Colonic mucosa (tissue), 4 donors: ENCODE measurements at regions not wholly inside any gene's neighbourhood (a gene's known extent, or its start where the extent isn't known, plus 50 kb on each side); places are given as distances from the start of the nearest gene placed in this dataset.

Experiments
- DNase-seq: peaks from one replicate; pipeline ENCODE4 v3.0.0-alpha.2; 2020
- H3K27ac ChIP-seq: fragments of 200-600 bp; one replicate; pipeline ENCODE4 v1.8.0; 2021
- H3K27me3 ChIP-seq: fragments of 200-600 bp; one replicate; pipeline ENCODE4 v1.8.0; 2021
- H3K36me3 ChIP-seq: fragments of 200-600 bp; one replicate; pipeline ENCODE4 v1.8.0; 2021
- H3K4me1 ChIP-seq: fragments of 200-600 bp; one replicate; pipeline ENCODE4 v1.8.0; 2021; ENCODE audit warnings: mild to moderate bottlenecking
- H3K4me3 ChIP-seq: fragments of 200-600 bp; one replicate; pipeline ENCODE4 v1.8.0; 2021
- H3K9ac ChIP-seq, 2 donors: one replicate each; pipeline ENCODE4 v1.7.0; 2013; ENCODE audit warnings: control low read depth in 2 of 2, low read depth in 2 of 2, low read length in 2 of 2
- H3K9me3 ChIP-seq: fragments of 200-600 bp; one replicate; pipeline ENCODE4 v1.8.0; 2021
- CTCF ChIP-seq: fragments of 200-600 bp; IDR thresholded peaks from one replicate; pipeline ENCODE4 v1.8.0; 2022; ENCODE audit warnings: antibody characterized with exemption, mild to moderate bottlenecking
- intact Hi-C: fragments of 100-400 bp; cut with DNase I; formaldehyde crosslinking; loops from one replicate; pipeline ENCODE4 v1.14.1; 2022
- donor health status: healthy.
- donor health status: DM: no; HTN: no; CAD: no.
- donor health status: DM: no; HTN: no; CAD: no.

- intact Hi-C loops: no loop called here
- H3K4me1 ChIP-seq: no peaks in the 10 kb centered on the region
- TF ChIP-seq CTCF: no peak
- H3K9ac ChIP-seq: no peak overlapping the region
- H3K4me3 ChIP-seq: no peak overlapping the region
- H3K27ac ChIP-seq: no peak overlapping the region
- no peaks in the 10 kb centered on the region for H3K36me3 ChIP-seq
- H3K9me3 ChIP-seq: no peaks in the 10 kb centered on the region
- no peaks in the 10 kb centered on the region for H3K27me3 ChIP-seq
- DNase-seq: no peak
These were observed 83.9 kb upstream of the IRX5 start for GRCh38 chr16:54846766-54847165.

DNA sequence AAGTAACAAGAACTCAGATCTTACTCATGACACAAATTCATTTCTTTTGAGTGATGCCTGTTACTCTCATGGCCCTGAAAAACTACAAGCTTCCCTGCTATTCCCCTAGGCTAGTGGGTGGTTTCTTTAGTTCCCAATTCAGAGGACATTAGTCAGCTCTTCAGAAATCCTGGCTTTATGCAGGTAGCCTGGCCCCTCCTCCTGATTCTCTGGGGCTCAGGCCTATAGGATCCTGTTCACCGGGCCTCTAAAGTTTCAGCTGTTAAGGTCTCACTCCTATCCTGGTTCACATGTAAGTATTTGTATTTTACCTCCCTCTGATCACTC is 87.3 kb upstream of the IRX5 start:
- no peaks in the 10 kb centered on the region for H3K27me3 ChIP-seq
- no peaks in the 10 kb centered on the region for H3K4me1 ChIP-seq
- H3K27ac ChIP-seq: no peak overlapping the region
- no peak for TF ChIP-seq CTCF
- no peak overlapping the region for H3K4me3 ChIP-seq
- no peaks in the 10 kb centered on the region for H3K36me3 ChIP-seq
- H3K9me3 ChIP-seq: no peaks in the 10 kb centered on the region
- DNase-seq: no peak
- intact Hi-C loops: no loop called here
- H3K9ac ChIP-seq: no peak overlapping the region

GRCh38 chr16:54842743-54843423 is 87.8 kb upstream of the IRX5 start:
- Histone ChIP-seq H3K9ac (no peak overlapping the region), H3K4me3 (no peak overlapping the region), H3K27ac (no peak overlapping the region), H3K27me3 (no peaks in the 10 kb centered on the region), H3K4me1 (no peaks in the 10 kb centered on the region), H3K9me3 (no peaks in the 10 kb centered on the region), H3K36me3 (no peaks in the 10 kb centered on the region)
- DNase-seq: no peak
- TF ChIP-seq CTCF: no peak
- intact Hi-C loops: no loop called here

GRCh38 chr16:54829691-54830090 is 101.0 kb upstream of the IRX5 start:
- Histone ChIP-seq H3K27ac (no peak overlapping the region), H3K36me3 (no peaks in the 10 kb centered on the region), H3K4me3 (no peak overlapping the region), H3K9me3 (no peaks in the 10 kb centered on the region), H3K27me3 (no peaks in the 10 kb centered on the region), H3K4me1 (no peaks in the 10 kb centered on the region), H3K9ac (no peak overlapping the region)
- TF ChIP-seq CTCF: no peak
- intact Hi-C loops: no loop called here
- no peak for DNase-seq

- no peaks in the 10 kb centered on the region for H3K27me3 ChIP-seq
- H3K27ac ChIP-seq: no peak overlapping the region
- DNase-seq: no peak
- intact Hi-C loops: no loop called here
- H3K36me3 ChIP-seq: no peaks in the 10 kb centered on the region
- no peaks in the 10 kb centered on the region for H3K9me3 ChIP-seq
- H3K4me3 ChIP-seq: no peak overlapping the region
- TF ChIP-seq CTCF: no peak
- no peaks in the 10 kb centered on the region for H3K4me1 ChIP-seq
- H3K9ac ChIP-seq: no peak overlapping the region
These were observed 107.8 kb upstream of the IRX5 start for GRCh38 chr16:54822892-54823291.

DNA sequence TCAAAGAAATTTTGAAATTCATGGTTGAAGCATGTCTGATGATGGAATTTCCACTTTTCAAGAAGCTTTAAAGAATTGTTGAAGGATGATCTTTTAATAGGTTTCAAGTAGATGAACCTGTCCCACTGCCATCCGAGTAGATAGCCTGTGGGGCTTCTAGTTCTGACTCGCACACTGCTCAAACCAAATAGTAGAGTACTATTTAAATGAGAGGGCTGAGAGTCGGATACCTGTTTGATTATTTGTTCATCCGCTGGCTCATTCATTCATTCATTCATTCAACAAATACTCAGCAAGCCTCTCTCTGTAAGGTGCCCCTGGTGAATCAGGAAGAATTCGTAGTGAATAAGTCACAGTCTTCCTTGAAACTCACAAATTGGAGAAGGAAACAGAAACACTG is 108.2 kb upstream of the IRX5 start:
- Histone ChIP-seq H3K4me3 (no peak overlapping the region), H3K9me3 (no peaks in the 10 kb centered on the region), H3K4me1 (no peaks in the 10 kb centered on the region), H3K9ac (no peak overlapping the region), H3K27me3 (no peaks in the 10 kb centered on the region), H3K36me3 (no peaks in the 10 kb centered on the region), H3K27ac (no peak overlapping the region)
- TF ChIP-seq CTCF: no peak
- DNase-seq: no peak
- intact Hi-C loops: no loop called here
